Transverse colon (tissue), 4 donors: ENCODE measurements at regions not wholly inside any gene's neighbourhood (a gene's known extent, or its start where the extent isn't known, plus 50 kb on each side); places are given as distances from the start of the nearest gene placed in this dataset.

ENCODE experiments used
- CTCF ChIP-seq, 5 experiments: fragments of 200-600 bp in 3 of 5; fragments of 450-650 bp in 2 of 5; sonication (generic) in 3 of 5; IDR thresholded peaks; 1 replicate in 2 of 5; 2 replicates in 3 of 5; pipeline ENCODE4 v1.5.1; 2016 to 2017; ENCODE audit warnings: antibody characterized with exemption in 5 of 5, inconsistent platforms in 3 of 5, mild to moderate bottlenecking in 2 of 5, moderate library complexity in 1 of 5
- POLR2A ChIP-seq: fragments of 450-650 bp; IDR thresholded peaks from one replicate; pipeline ENCODE4 v1.6.1; 2016; ENCODE audit warnings: antibody characterized with exemption, mild to moderate bottlenecking, moderate library complexity
- POLR2AphosphoS5 ChIP-seq, 3 donors: sonication (generic); formaldehyde crosslinking; IDR thresholded peaks; one replicate each; pipeline ENCODE4 v1.6.1; 2016; ENCODE audit warnings: antibody characterized with exemption in 3 of 3

DNA sequence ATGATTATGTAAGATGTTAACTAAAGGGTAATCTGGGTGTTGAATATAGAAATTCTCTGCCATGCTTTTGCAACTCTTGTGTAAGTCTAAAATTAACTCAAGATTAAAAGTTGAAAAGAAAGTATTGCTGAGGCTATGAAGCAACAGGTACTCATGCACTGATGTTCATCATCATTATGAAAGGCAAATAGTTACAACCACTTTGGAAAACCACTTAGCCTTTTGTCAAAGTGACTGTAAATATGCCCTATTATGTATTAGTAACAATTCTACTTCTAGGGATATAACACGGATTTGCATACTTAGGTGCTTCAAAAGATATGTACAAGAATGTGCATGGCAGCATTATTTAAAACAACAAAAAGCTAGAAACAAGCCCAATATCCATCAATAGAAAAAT, 227.8 kb upstream of the CXXC4 start:
- TF ChIP-seq CTCF (IDR thresholded peaks at IDR 0.05) (no peak), POLR2AphosphoS5 (IDR thresholded peaks at IDR 0.05) (no peak), POLR2A (no peak)
